A549 (cell line): ENCODE measurements at regions not wholly inside any gene's neighbourhood (a gene's known extent, or its start where the extent isn't known, plus 50 kb on each side); places are given as distances from the start of the nearest gene placed in this dataset.

Source experiments
- ATAC-seq, 2 experiments: fragments of 200-7000 bp in 1 of 2; fragments of >200 bp in 1 of 2; cut with Nextera tagmentation in 1 of 2; cut with Tn5 transposase in 1 of 2; 3 replicates each; pipeline versions ENCODE4 v1.8.0 to v1.9.1; 2018 to 2020; ENCODE audit warnings: mild to moderate bottlenecking in 1 of 2, moderate library complexity in 1 of 2
- CTCF ChIA-PET: fragments of 300-600 bp; sonication (Branson Sonifier 250); formaldehyde crosslinking; extraction: SDS; loops from one replicate; lab custom pipeline; 2021; ENCODE audit warnings: antibody characterized with exemption, inconsistent platforms; lab: Yijun Ruan, JAX
- POLR2A ChIA-PET: fragments of 350-600 bp; formaldehyde crosslinking; extraction: SDS; loops from one replicate; lab custom pipeline; 2021; ENCODE audit warnings: antibody characterized with exemption, inconsistent platforms; lab: Yijun Ruan, JAX
- DNase-seq, 2 experiments: peaks; one replicate each; pipeline versions ENCODE4 v3.0.0 to v3.0.0-alpha.2; 2011 to 2016; ENCODE audit warnings: low read depth in 1 of 2, low spot score in 1 of 2
- FAIRE-seq: peaks from 2 replicates; lab custom pipeline; 2011; peaks lifted over from hg19 to GRCh38; lab: Jason Lieb, UNC
- H3K27ac ChIP-seq, 2 experiments: fragments of >200 bp; sonication (Bioruptor Twin); formaldehyde crosslinking; 3 replicates each; pipeline ENCODE4 v1.5.1; 2016 to 2017
- H3K4me1 ChIP-seq: fragments of >200 bp; sonication (Bioruptor Twin); formaldehyde crosslinking; 3 replicates; pipeline ENCODE4 v1.6.1; 2016
- H3K4me2 ChIP-seq: fragments of >200 bp; sonication (Bioruptor Twin); formaldehyde crosslinking; 3 replicates; pipeline ENCODE4 v1.6.1; 2016
- H3K4me3 ChIP-seq: fragments of >200 bp; sonication (Bioruptor Twin); formaldehyde crosslinking; 3 replicates; pipeline ENCODE4 v1.5.1; 2016
- H3K9me3 ChIP-seq: fragments of >200 bp; sonication (Bioruptor Twin); formaldehyde crosslinking; 3 replicates; pipeline ENCODE4 v1.6.1; 2016
- EHF ChIP-seq: fragments of 250-450 bp; sonication (Bioruptor Pico); IDR thresholded peaks from 2 replicates; pipeline ENCODE4 v1.5.0; 2020; ENCODE audit warnings: mild to moderate bottlenecking
- FOSB ChIP-seq: fragments of 250-450 bp; sonication (Bioruptor Pico); IDR thresholded peaks from 2 replicates; pipeline ENCODE4 v1.5.0; 2020; ENCODE audit warnings: mild to moderate bottlenecking, moderate library complexity
- FOSL2 ChIP-seq, 2 experiments: fragments of 450-650 bp in 1 of 2; fragments of >200 bp in 1 of 2; sonication (Bioruptor Twin) in 1 of 2; formaldehyde crosslinking; IDR thresholded peaks; 2 replicates each; pipeline versions ENCODE4 v1.5.0 to v1.6.1; 2016 to 2020; ENCODE audit warnings: mild to moderate bottlenecking in 1 of 2, moderate library complexity in 1 of 2
- HDAC2 ChIP-seq: fragments of 200-600 bp; sonication (generic); IDR thresholded peaks from 2 replicates; pipeline ENCODE4 v1.6.1; 2016
- HMGXB4 ChIP-seq: fragments of 250-450 bp; sonication (Bioruptor Pico); IDR thresholded peaks from 2 replicates; pipeline ENCODE4 v1.5.0; 2021; ENCODE audit warnings: mild to moderate bottlenecking, moderate library complexity, borderline replicate concordance
- HOXA7 ChIP-seq: fragments of 250-450 bp; sonication (Bioruptor Pico); IDR thresholded peaks from 2 replicates; pipeline ENCODE4 v1.5.0; 2020; ENCODE audit warnings: mild to moderate bottlenecking, moderate library complexity
- HOXB13 ChIP-seq: fragments of 250-450 bp; sonication (Bioruptor Pico); IDR thresholded peaks from 2 replicates; pipeline ENCODE4 v1.5.0; 2020; ENCODE audit warnings: low read depth, mild to moderate bottlenecking, moderate library complexity
- HOXB5 ChIP-seq: fragments of 250-450 bp; sonication (Bioruptor Pico); IDR thresholded peaks from 2 replicates; pipeline ENCODE4 v1.5.0; 2020; ENCODE audit warnings: mild to moderate bottlenecking, moderate library complexity
- MYC ChIP-seq: IDR thresholded peaks from 2 replicates; pipeline ENCODE4 v1.6.1; 2012; ENCODE audit warnings: mild to moderate bottlenecking, inconsistent platforms, low read length, improper control_type of control experiment, borderline replicate concordance
- NFE2L2 ChIP-seq: fragments of 150-350 bp; conservative IDR thresholded peaks from 2 replicates; pipeline ENCODE4 v1.6.1; 2014; ENCODE audit warnings: low read length
- NPAS2 ChIP-seq: fragments of 250-450 bp; sonication (Bioruptor Pico); IDR thresholded peaks from 2 replicates; pipeline ENCODE4 v1.8.0; 2022; ENCODE audit warnings: mild to moderate bottlenecking, moderate library complexity, borderline replicate concordance
- NR3C1 ChIP-seq: fragments of >200 bp; sonication (Bioruptor Twin); formaldehyde crosslinking; IDR thresholded peaks from 3 replicates; pipeline ENCODE4 v1.6.1; 2017
- PBX3 ChIP-seq: IDR thresholded peaks from 2 replicates; pipeline ENCODE4 v1.6.1; 2012
- RAD21 ChIP-seq, 2 experiments: fragments of >200 bp in 1 of 2; sonication (Bioruptor Twin) in 1 of 2; formaldehyde crosslinking in 1 of 2; IDR thresholded peaks in 1 of 2; conservative IDR thresholded peaks in 1 of 2; 2 replicates in 1 of 2; 3 replicates in 1 of 2; pipeline ENCODE4 v1.6.1; 2012 to 2018; ENCODE audit warnings: inconsistent platforms in 1 of 2
- RFX5 ChIP-seq: fragments of 450-650 bp; IDR thresholded peaks from 2 replicates; pipeline ENCODE4 v1.7.1; 2014; ENCODE audit warnings: antibody characterized with exemption, mild to moderate bottlenecking, moderate library complexity
- SREBF2 ChIP-seq: fragments of 450-650 bp; IDR thresholded peaks from 2 replicates; pipeline ENCODE4 v1.6.1; 2014; ENCODE audit warnings: mild to moderate bottlenecking, moderate library complexity
- TFCP2L1 ChIP-seq: fragments of 250-450 bp; sonication (Bioruptor Pico); IDR thresholded peaks from 2 replicates; pipeline ENCODE4 v1.5.0; 2021; ENCODE audit warnings: mild to moderate bottlenecking
- ZC3H11A ChIP-seq: fragments of 450-650 bp; IDR thresholded peaks from 2 replicates; pipeline ENCODE4 v1.6.1; 2014; ENCODE audit warnings: antibody characterized with exemption, mild to moderate bottlenecking
- ZFP36 ChIP-seq: fragments of 450-650 bp; IDR thresholded peaks from 2 replicates; pipeline ENCODE4 v1.6.1; 2014; ENCODE audit warnings: borderline replicate concordance; ENCODE audit not compliant: partially characterized antibody
- WGBS: methylation state at CpG from one replicate; pipeline ENCODE4 v1.1.6; 2017; ENCODE audit errors: missing lambda C conversion rate; 5-methylcytosine and 5-hydroxymethylcytosine counted together
- TF ChIP-seq, protein P1 (sequence below): fragments of 450-650 bp; IDR thresholded peaks from 2 replicates; pipeline ENCODE4 v1.6.1; 2014; ENCODE audit warnings: antibody characterized with exemption
- TF ChIP-seq, protein P2 (sequence below): fragments of >200 bp; sonication (Bioruptor Twin); formaldehyde crosslinking; IDR thresholded peaks from 3 replicates; pipeline ENCODE4 v1.6.1; 2016

DNA sequence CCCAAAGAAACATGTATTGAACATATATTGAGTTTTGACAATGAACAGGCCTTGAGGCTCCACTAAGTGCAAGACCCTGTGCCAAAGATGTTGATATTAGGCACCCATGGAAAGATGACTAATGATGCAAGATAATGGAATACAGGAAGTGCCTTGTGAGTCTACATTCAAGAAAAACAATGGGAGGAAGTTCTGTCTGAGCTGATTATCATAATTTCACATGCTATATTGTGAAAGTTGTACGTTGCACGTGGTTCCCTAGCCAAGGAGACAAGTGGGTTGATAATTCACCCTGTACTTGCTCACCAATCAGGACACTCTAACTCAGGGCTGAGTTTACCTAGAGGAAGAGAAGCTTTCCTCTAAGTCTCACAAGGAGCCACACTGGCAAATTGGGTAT, 186.9 kb upstream of the STAC start:
- WGBS = 4% methylated on average over 2 of the region's 2 CpGs
- ATAC-seq (no peak), FAIRE-seq (no peak), DNase-seq (no peak)
- Histone ChIP-seq H3K4me2 (no peak overlapping the region), H3K9me3 (no peaks in the 10 kb centered on the region), H3K4me1 (no peaks in the 10 kb centered on the region), H3K4me3 (no peak overlapping the region), H3K27ac (no peak overlapping the region)
- ChIA-PET CTCF (no interaction called here), POLR2A (no interaction called here)
- TF ChIP-seq NFE2L2 (no peak), HOXA7 (CRISPR knock-in tag) (no peak), NPAS2 (no peak), PBX3 (no peak)

- no peak for ATAC-seq
- no peak overlapping the region for H3K27ac ChIP-seq
Observed at GRCh38 chr3:36196058-36196457, 184.2 kb upstream of the STAC start.

GRCh38 chr3:36197151-36197550, 183.2 kb upstream of the STAC start:
- POLR2A ChIA-PET = no interaction called here
- CTCF ChIA-PET = interaction anchor here (1.5 to 1.8 kb wide), 2 partner anchors 12 to 26 kb away, joined by 3 to 4 read pairs; no protein-coding TSS in a partner anchor
- ATAC-seq = no peak
- Histone ChIP-seq H3K4me1 (no peaks in the 10 kb centered on the region), H3K4me3 (no peak overlapping the region), H3K9me3 (no peaks in the 10 kb centered on the region), H3K27ac (no peak overlapping the region), H3K4me2 (no peak overlapping the region)
- WGBS = 15% methylated on average over 1 of the region's 1 CpG
- no peak for FAIRE-seq
- no peak for DNase-seq
- TF ChIP-seq EHF (CRISPR knock-in tag) (no peak), ZFP36 (no peak), FOSL2 (IDR thresholded peaks at IDR 0.05) (no peak), FOSL2 (CRISPR knock-in tag; IDR thresholded peaks at IDR 0.05) (no peak), TFCP2L1 (CRISPR knock-in tag) (no peak), MYC (no peak), FOSB (CRISPR knock-in tag) (no peak), NFE2L2 (no peak), NR3C1 (no peak), SREBF2 (no peak), HDAC2 (no peak)
- TF ChIP-seq, protein P1, sequence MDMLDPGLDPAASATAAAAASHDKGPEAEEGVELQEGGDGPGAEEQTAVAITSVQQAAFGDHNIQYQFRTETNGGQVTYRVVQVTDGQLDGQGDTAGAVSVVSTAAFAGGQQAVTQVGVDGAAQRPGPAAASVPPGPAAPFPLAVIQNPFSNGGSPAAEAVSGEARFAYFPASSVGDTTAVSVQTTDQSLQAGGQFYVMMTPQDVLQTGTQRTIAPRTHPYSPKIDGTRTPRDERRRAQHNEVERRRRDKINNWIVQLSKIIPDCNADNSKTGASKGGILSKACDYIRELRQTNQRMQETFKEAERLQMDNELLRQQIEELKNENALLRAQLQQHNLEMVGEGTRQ = no peak

More at GRCh38 chr3:36196058-36196457, 184.2 kb upstream of the STAC start:
- DNase-seq = no peak
- Histone ChIP-seq H3K4me2 (no peak overlapping the region), H3K9me3 (no peaks in the 10 kb centered on the region), H3K4me3 (no peak overlapping the region), H3K4me1 (no peaks in the 10 kb centered on the region)
- no peak for FAIRE-seq
- CTCF ChIA-PET = interaction anchor here (1.8 kb wide), 1 partner anchor 13 kb away, joined by 4 read pairs; no protein-coding TSS in a partner anchor
- POLR2A ChIA-PET = no interaction called here
- TF ChIP-seq SREBF2 (no peak), HMGXB4 (CRISPR knock-in tag) (no peak), RFX5 (no peak), HOXB5 (no peak), FOSL2 (IDR thresholded peaks at IDR 0.05) (no peak), FOSL2 (CRISPR knock-in tag; IDR thresholded peaks at IDR 0.05) (no peak), NFE2L2 (no peak), RAD21 (conservative IDR thresholded peaks at IDR 0.05 in 1 of 2, IDR thresholded peaks at IDR 0.05 in 1 of 2) (no peak), PBX3 (no peak), ZC3H11A (no peak), HOXB13 (CRISPR knock-in tag) (no peak)
- TF ChIP-seq, protein P1 = no peak
- TF ChIP-seq, protein P2, sequence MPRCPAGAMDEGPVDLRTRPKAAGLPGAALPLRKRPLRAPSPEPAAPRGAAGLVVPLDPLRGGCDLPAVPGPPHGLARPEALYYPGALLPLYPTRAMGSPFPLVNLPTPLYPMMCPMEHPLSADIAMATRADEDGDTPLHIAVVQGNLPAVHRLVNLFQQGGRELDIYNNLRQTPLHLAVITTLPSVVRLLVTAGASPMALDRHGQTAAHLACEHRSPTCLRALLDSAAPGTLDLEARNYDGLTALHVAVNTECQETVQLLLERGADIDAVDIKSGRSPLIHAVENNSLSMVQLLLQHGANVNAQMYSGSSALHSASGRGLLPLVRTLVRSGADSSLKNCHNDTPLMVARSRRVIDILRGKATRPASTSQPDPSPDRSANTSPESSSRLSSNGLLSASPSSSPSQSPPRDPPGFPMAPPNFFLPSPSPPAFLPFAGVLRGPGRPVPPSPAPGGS = no peak
